GM12878 (cell line): ENCODE measurements at regions not wholly inside any gene's neighbourhood (a gene's known extent, or its start where the extent isn't known, plus 50 kb on each side); places are given as distances from the start of the nearest gene placed in this dataset.

Experiments used
- ATAC-seq: fragments of 200-7000 bp; cut with Tn5 transposase; 3 replicates; pipeline ENCODE4 v1.9.1; 2020; ENCODE audit warnings: mild to moderate bottlenecking, moderate library complexity
- BruUV-seq: library from RNA; stranded (reverse); fragments of 400-500 nt; replicated peaks from 2 replicates; lab custom pipeline; 2021; lab: Mats Ljungman, UMichigan
- CTCF ChIA-PET: fragments of 300-600 bp; sonication (Branson Sonifier 250); formaldehyde crosslinking; extraction: SDS; loops from one replicate; lab custom pipeline; 2021; ENCODE audit warnings: inconsistent platforms; lab: Yijun Ruan, JAX
- POLR2A ChIA-PET: fragments of 350-600 bp; formaldehyde crosslinking; extraction: SDS; loops from one replicate; lab custom pipeline; 2021; ENCODE audit warnings: inconsistent platforms; lab: Charles Lee
- RAD21 ChIA-PET: fragments of 300-600 bp; sonication (Branson Sonifier 250); formaldehyde crosslinking; loops from one replicate; lab custom pipeline; 2023; ENCODE audit warnings: antibody characterized with exemption; ENCODE audit not compliant: unreplicated experiment; lab: Charles Lee
- SMC1A ChIA-PET: fragments of 300-600 bp; sonication (Branson Sonifier 250); formaldehyde crosslinking; loops from one replicate; lab custom pipeline; 2023; ENCODE audit not compliant: unreplicated experiment, uncharacterized antibody; lab: Charles Lee
- DNase-seq: peaks from one replicate; pipeline ENCODE4 v3.0.0-alpha.2; 2011; ENCODE audit warnings: low read depth, low spot score
- FAIRE-seq: peaks from 3 replicates; lab custom pipeline; 2011; peaks lifted over from hg19 to GRCh38; lab: Jason Lieb, UNC
- H2AFZ ChIP-seq: 2 replicates; pipeline ENCODE4 v1.6.0; 2011; ENCODE audit warnings: low read depth, low read length, control low read depth; ENCODE audit not compliant: control insufficient read depth
- H3K27ac ChIP-seq: 2 replicates; pipeline ENCODE4 v1.5.1; 2011; ENCODE audit warnings: control low read depth; ENCODE audit not compliant: control insufficient read depth, insufficient read depth
- H3K27me3 ChIP-seq, 2 experiments: replicated peaks in 1 of 2; 2 replicates each; pipeline versions ENCODE4 v1.6.0 to v1.6.1; 2011; ENCODE audit warnings: low read length in 1 of 2; ENCODE audit not compliant: control insufficient read depth in 2 of 2, insufficient read depth in 2 of 2
- H3K36me3 ChIP-seq, 2 experiments: 2 replicates each; pipeline ENCODE4 v1.5.1; 2011; ENCODE audit warnings: low read length in 1 of 2; ENCODE audit not compliant: control insufficient read depth in 2 of 2, insufficient read depth in 2 of 2
- H3K4me1 ChIP-seq: 2 replicates; pipeline ENCODE4 v1.6.1; 2011; ENCODE audit warnings: mild to moderate bottlenecking, low read length, moderate library complexity, mixed read lengths; ENCODE audit not compliant: control insufficient read depth, insufficient read depth
- H3K4me2 ChIP-seq: 2 replicates; pipeline ENCODE4 v1.6.0; 2011; ENCODE audit warnings: control low read depth; ENCODE audit not compliant: control insufficient read depth, insufficient read depth
- H3K4me3 ChIP-seq: fragments of 200-600 bp; sonication (generic); 2 replicates; pipeline ENCODE4 v1.5.1; 2016
- H3K79me2 ChIP-seq: 2 replicates; pipeline ENCODE4 v1.6.0; 2011; ENCODE audit warnings: low read length; ENCODE audit not compliant: control insufficient read depth, insufficient read depth
- H3K9ac ChIP-seq: 2 replicates; pipeline ENCODE4 v1.8.0; 2011; ENCODE audit warnings: low read length, control low read depth, mixed read lengths; ENCODE audit not compliant: control insufficient read depth, insufficient read depth
- H3K9me3 ChIP-seq: replicated peaks from 3 replicates; pipeline ENCODE4 v1.5.1; 2011; ENCODE audit warnings: mild to moderate bottlenecking, low read length; ENCODE audit not compliant: control insufficient read depth, insufficient read depth
- H4K20me1 ChIP-seq: 2 replicates; pipeline ENCODE4 v1.6.0; 2011; ENCODE audit not compliant: control insufficient read depth, insufficient read depth
- BCLAF1 ChIP-seq: fragments of 450-650 bp; IDR thresholded peaks from 2 replicates; pipeline ENCODE4 v1.6.1; 2017; ENCODE audit warnings: antibody characterized with exemption, mild to moderate bottlenecking, moderate library complexity
- CREM ChIP-seq: IDR thresholded peaks from 2 replicates; pipeline ENCODE4 v1.6.1; 2014; ENCODE audit warnings: antibody characterized with exemption, low read depth
- EP300 ChIP-seq, 2 experiments: fragments of 150-350 bp in 1 of 2; IDR thresholded peaks; 2 replicates each; pipeline ENCODE4 v1.6.1; 2011 to 2012; ENCODE audit warnings: low read depth in 2 of 2, low read length in 2 of 2, borderline replicate concordance in 1 of 2, improper control_type of control experiment in 1 of 2, inconsistent platforms in 1 of 2; ENCODE audit not compliant: control insufficient read depth in 1 of 2
- EZH2 ChIP-seq: IDR thresholded peaks from 2 replicates; pipeline ENCODE4 v1.6.1; 2012; ENCODE audit warnings: low read depth, mild to moderate bottlenecking, control low read depth, inconsistent platforms, low read length, borderline replicate concordance; ENCODE audit not compliant: control insufficient read depth
- GABPA ChIP-seq: IDR thresholded peaks from 2 replicates; pipeline ENCODE4 v1.6.1; 2014; ENCODE audit warnings: antibody characterized with exemption, low read depth, mild to moderate bottlenecking, inconsistent platforms
- MLLT1 ChIP-seq: fragments of 450-650 bp; IDR thresholded peaks from 2 replicates; pipeline ENCODE4 v1.6.1; 2016; ENCODE audit warnings: mild to moderate bottlenecking
- MYC ChIP-seq: IDR thresholded peaks from 2 replicates; pipeline ENCODE4 v1.6.1; 2011; ENCODE audit warnings: mild to moderate bottlenecking, low read length, moderate library complexity, inconsistent platforms; ENCODE audit not compliant: insufficient read depth, insufficient replicate concordance, insufficient read length, severe bottlenecking
- PAX8 ChIP-seq: fragments of 450-650 bp; IDR thresholded peaks from 2 replicates; pipeline ENCODE4 v1.6.1; 2017; ENCODE audit warnings: mild to moderate bottlenecking, moderate library complexity
- RELA ChIP-seq: fragments of 450-650 bp; IDR thresholded peaks from 2 replicates; pipeline ENCODE4 v1.8.0; 2014; ENCODE audit warnings: borderline replicate concordance; ENCODE audit not compliant: partially characterized antibody
- SREBF1 ChIP-seq: IDR thresholded peaks from 2 replicates; pipeline ENCODE4 v1.6.1; 2012; ENCODE audit warnings: mild to moderate bottlenecking, low read length
- STAT3 ChIP-seq: IDR thresholded peaks from 2 replicates; pipeline ENCODE4 v1.6.1; 2011; ENCODE audit warnings: low read depth, low read length, improper control_type of control experiment
- TCF3 ChIP-seq: IDR thresholded peaks from 2 replicates; pipeline ENCODE4 v1.6.1; 2012; ENCODE audit warnings: low read depth, mild to moderate bottlenecking, low read length, borderline replicate concordance; ENCODE audit not compliant: insufficient read depth
- TCF7 ChIP-seq: IDR thresholded peaks from 2 replicates; pipeline ENCODE4 v1.6.1; 2014; ENCODE audit warnings: antibody characterized with exemption, borderline replicate concordance
- YBX1 ChIP-seq: fragments of 450-650 bp; IDR thresholded peaks from 2 replicates; pipeline ENCODE4 v1.6.1; 2016; ENCODE audit warnings: antibody characterized with exemption
- ZNF207 ChIP-seq: fragments of 450-650 bp; IDR thresholded peaks from 2 replicates; pipeline ENCODE4 v1.6.1; 2014; ENCODE audit warnings: antibody characterized with exemption, mild to moderate bottlenecking, borderline replicate concordance
- ZNF592 ChIP-seq: fragments of 450-650 bp; IDR thresholded peaks from 2 replicates; pipeline ENCODE4 v1.6.1; 2017; ENCODE audit warnings: mild to moderate bottlenecking, moderate library complexity
- WGBS: methylation state at CpG from one replicate; pipeline ENCODE4 v1.1.6; 2016; ENCODE audit warnings: low lambda C conversion rate; ENCODE audit not compliant: insufficient replicate concordance, insufficient coverage; ENCODE audit errors: missing lambda C conversion rate; 5-methylcytosine and 5-hydroxymethylcytosine counted together
- in situ Hi-C: fragments of 300-500 bp; cut with MboI; formaldehyde crosslinking; loops from 9 replicates; pipeline ENCODE4 v1.14.3; 2018; ENCODE audit warnings: mixed read lengths
- intact Hi-C: fragments of 100-400 bp; cut with micrococcal nuclease; formaldehyde crosslinking; loops from one replicate; pipeline ENCODE4 v1.14.2; 2022; ENCODE audit not compliant: unreplicated experiment

- no peak overlapping the region for H3K4me3 ChIP-seq
- ChIA-PET POLR2A (no interaction called here), RAD21 (no interaction called here), CTCF (interaction anchor here (0.6 to 20.9 kb wide), 2 partner anchors 26 to 98 kb away, joined by 3 to 205 read pairs; no protein-coding TSS in a partner anchor), SMC1A (no interaction called here)
- BruUV-seq, result no TSS peak
- H3K4me2 ChIP-seq, result no peak overlapping the region
- no peak overlapping the region for H2AFZ ChIP-seq
- no peaks in the 10 kb centered on the region for H4K20me1 ChIP-seq
- intact Hi-C loops, result no loop called here
- peaks cover 0 to 2% of the 10 kb centered on the region in 2 experiments; a peak in 1 of 4 replicates for H3K27me3 ChIP-seq
- 7% methylated on average over 2 of the region's 2 CpGs for WGBS
- H3K4me1 ChIP-seq, result no peaks in the 10 kb centered on the region
- H3K79me2 ChIP-seq, result no peaks in the 10 kb centered on the region
- ATAC-seq (no peak), FAIRE-seq (no peak), DNase-seq (no peak)
- H3K27ac ChIP-seq, result no peak overlapping the region
- no peak overlapping the region for H3K9ac ChIP-seq
- in situ Hi-C loops, result no loop called here
- no peaks in the 10 kb centered on the region for H3K9me3 ChIP-seq
- H3K36me3 ChIP-seq, result no peaks in the 10 kb centered on the region
- TF ChIP-seq MLLT1 (no peak), YBX1 (no peak), MYC (no peak), TCF3 (no peak), ZNF207 (no peak), BCLAF1 (no peak), STAT3 (no peak), CREM (no peak), GABPA (no peak), PAX8 (no peak), RELA (no peak), SREBF1 (no peak), EP300 (IDR thresholded peaks at IDR 0.05; ENCODE audit: borderline replicate concordance in 1 of 2, control insufficient read depth in 1 of 2, low read depth in 2 of 2, low read length in 2 of 2) (no peak), ZNF592 (no peak), TCF7 (no peak), EZH2 (no peak)
These were observed 199.4 kb upstream of the PRSS58 start for GRCh38 chr7:142457146-142457703.
